A673 (cell line): ENCODE measurements at regions not wholly inside any gene's neighbourhood (a gene's known extent, or its start where the extent isn't known, plus 50 kb on each side); places are given as distances from the start of the nearest gene placed in this dataset.

Experiments used
- EZH2 ChIP-seq: fragments of 200-600 bp; sonication (generic); IDR thresholded peaks from 2 replicates; pipeline ENCODE4 v1.6.1; 2017; ENCODE audit warnings: borderline replicate concordance, low read depth, mild to moderate bottlenecking, mixed read lengths, antibody characterized with exemption, low read length; ENCODE audit not compliant: poor library complexity, severe bottlenecking
- TF ChIP-seq, protein P1 (sequence below): fragments of 300-800, 200-600 bp; sonication (generic); conservative IDR thresholded peaks from 2 replicates; pipeline ENCODE4 v1.5.1; 2017; ENCODE audit warnings: low read depth, mild to moderate bottlenecking, antibody characterized with exemption, low read length, moderate library complexity, mixed read lengths

DNA sequence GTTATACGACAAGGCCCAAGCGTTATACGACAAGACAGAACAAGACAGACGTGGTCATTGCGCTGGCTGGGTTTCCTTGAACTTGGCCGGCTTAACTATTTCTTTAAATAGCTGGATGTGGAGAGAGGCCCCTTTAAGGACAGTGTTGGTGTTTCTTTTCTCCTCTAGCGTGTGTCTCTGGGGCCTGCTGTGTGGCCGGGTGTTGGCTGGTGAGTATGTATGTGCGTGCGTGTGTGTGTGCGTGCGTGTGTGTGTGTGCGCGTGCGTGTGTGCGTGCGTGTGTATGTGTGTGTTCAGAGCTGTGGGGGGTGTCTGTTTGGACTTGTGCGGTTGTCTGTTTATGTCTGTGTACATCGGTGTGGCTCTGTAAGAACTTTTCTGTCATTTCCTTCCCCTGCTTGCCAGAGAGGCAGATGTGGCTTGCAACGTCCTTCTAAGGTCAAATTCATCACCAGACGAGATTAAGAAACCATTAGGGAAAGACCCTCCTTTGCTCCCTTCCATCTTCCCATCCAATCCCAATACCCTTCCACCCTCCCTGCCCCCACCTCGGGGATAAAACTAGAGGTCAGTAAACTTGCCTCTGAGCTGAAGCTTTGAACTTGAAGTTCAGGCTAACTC is 78.6 kb upstream of the TBX3 start:
- TF ChIP-seq, protein P1, sequence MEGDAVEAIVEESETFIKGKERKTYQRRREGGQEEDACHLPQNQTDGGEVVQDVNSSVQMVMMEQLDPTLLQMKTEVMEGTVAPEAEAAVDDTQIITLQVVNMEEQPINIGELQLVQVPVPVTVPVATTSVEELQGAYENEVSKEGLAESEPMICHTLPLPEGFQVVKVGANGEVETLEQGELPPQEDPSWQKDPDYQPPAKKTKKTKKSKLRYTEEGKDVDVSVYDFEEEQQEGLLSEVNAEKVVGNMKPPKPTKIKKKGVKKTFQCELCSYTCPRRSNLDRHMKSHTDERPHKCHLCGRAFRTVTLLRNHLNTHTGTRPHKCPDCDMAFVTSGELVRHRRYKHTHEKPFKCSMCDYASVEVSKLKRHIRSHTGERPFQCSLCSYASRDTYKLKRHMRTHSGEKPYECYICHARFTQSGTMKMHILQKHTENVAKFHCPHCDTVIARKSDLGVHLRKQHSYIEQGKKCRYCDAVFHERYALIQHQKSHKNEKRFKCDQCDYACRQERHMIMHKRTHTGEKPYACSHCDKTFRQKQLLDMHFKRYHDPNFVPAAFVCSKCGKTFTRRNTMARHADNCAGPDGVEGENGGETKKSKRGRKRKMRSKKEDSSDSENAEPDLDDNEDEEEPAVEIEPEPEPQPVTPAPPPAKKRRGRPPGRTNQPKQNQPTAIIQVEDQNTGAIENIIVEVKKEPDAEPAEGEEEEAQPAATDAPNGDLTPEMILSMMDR: no peak
- TF ChIP-seq EZH2: no peak
